ENCODE measurements at regions not wholly inside any gene's neighbourhood (a gene's known extent, or its start where the extent isn't known, plus 50 kb on each side); places are given as distances from the start of the nearest gene placed in this dataset.
A peak's percentile ranks its signal among the peaks of the same experiment; 100 is the strongest.

DNA sequence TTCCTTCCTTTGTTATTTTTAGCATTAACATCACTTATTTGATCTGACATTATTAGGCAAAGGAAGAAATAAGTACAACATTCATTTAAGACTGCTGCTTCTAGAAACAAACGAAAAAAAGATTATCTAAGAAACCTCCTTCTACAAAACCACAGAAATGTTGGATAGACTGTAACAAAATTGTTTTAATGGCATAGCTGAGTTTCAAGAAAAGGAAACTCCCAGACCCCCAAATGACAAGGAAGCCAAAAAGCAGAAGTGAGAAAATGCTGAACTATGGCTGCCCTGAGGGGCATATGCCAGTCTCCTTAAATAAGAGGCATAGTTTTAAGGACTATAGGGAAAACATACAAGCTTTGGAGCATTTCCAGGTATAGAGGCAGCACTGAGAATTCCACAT lies 1431.6 kb upstream of the TENM3 start:
- Histone ChIP-seq H3K36me3 (ENCODE audit: insufficient read depth, low read length) (no peaks in the 10 kb centered on the region), H3K4me1 (ENCODE audit: control insufficient read depth, insufficient read depth, low read length, unreplicated experiment) (no peaks in the 10 kb centered on the region), H3K27me3 (ENCODE audit: insufficient read depth, low read length) (peaks cover 8% of the 10 kb centered on the region; the same call in 1 of the 2 replicates), H3K79me2 (ENCODE audit: control insufficient read depth, insufficient read depth, low read length, unreplicated experiment) (no peaks in the 10 kb centered on the region), H2AFZ (ENCODE audit: low read length, unreplicated experiment) (no peak overlapping the region), H3K27ac (ENCODE audit: low read depth, low read length) (no peak overlapping the region), H3K4me3 (ENCODE audit: low read depth, low read length) (no peak overlapping the region)

DNA sequence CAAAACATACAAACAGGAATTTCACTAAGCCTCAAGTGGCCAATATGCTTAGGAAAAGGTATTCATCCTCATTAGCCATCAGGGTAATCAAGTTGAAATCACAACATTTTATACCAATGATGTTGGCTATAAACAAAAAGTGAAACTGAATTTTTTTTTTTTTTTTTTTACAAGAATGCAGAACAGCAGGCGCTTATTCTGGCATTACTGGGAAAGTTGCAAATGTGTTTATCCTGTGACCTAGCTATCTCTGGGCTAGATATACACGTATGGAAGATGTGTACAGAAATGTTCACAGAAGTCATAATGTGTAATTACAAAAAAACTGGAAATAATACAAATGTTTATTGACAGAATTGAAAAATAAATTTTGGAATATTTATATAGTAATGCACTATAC lies 1430.4 kb upstream of the TENM3 start:
- Histone ChIP-seq H3K27me3 (ENCODE audit: insufficient read depth, low read length) (peaks cover 8% of the 10 kb centered on the region; the same call in 1 of the 2 replicates), H3K79me2 (ENCODE audit: control insufficient read depth, insufficient read depth, low read length, unreplicated experiment) (no peaks in the 10 kb centered on the region), H3K4me3 (ENCODE audit: low read depth, low read length) (no peak overlapping the region), H3K36me3 (ENCODE audit: insufficient read depth, low read length) (no peaks in the 10 kb centered on the region), H2AFZ (ENCODE audit: low read length, unreplicated experiment) (no peak overlapping the region), H3K27ac (ENCODE audit: low read depth, low read length) (no peak overlapping the region), H3K4me1 (ENCODE audit: control insufficient read depth, insufficient read depth, low read length, unreplicated experiment) (no peaks in the 10 kb centered on the region)

DNA sequence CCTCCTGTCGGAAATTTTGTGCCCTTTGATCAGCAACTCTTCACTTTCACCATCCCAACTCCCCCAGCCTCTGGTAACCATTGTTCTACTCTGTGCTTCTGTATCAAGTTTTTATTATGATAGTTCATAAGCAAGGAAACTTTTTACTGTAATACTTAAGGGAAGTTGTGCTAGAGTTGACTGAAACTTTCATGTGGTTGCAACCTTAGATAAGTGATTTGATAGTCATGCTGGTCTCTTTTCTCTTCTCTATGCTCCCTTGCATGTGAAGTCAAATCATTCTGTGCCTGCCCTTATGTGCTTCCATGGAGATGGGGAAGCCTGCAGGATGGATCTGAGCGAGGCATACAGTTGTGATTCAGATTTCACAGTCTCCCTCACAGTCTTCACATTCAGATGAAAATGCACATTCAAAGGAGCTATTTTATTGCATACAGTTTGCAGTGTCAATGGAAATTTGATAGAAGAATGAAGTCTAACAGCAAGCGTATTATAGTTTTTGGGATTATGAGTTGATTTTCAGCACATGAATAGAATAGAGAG lies 1428.3 kb upstream of the TENM3 start:
- H3K79me2 ChIP-seq (ENCODE audit: control insufficient read depth, insufficient read depth, low read length, unreplicated experiment) = no peaks in the 10 kb centered on the region
- H3K27me3 ChIP-seq (ENCODE audit: insufficient read depth, low read length) = peaks cover 8% of the 10 kb centered on the region; the same call in 1 of the 2 replicates
- H3K4me3 ChIP-seq (ENCODE audit: low read depth, low read length) = no peak overlapping the region
- H3K27ac ChIP-seq (ENCODE audit: low read depth, low read length) = no peak overlapping the region
- H3K4me1 ChIP-seq (ENCODE audit: control insufficient read depth, insufficient read depth, low read length, unreplicated experiment) = no peaks in the 10 kb centered on the region
- H3K36me3 ChIP-seq (ENCODE audit: insufficient read depth, low read length) = no peaks in the 10 kb centered on the region
- no peak overlapping the region for H2AFZ ChIP-seq (ENCODE audit: low read length, unreplicated experiment)

DNA sequence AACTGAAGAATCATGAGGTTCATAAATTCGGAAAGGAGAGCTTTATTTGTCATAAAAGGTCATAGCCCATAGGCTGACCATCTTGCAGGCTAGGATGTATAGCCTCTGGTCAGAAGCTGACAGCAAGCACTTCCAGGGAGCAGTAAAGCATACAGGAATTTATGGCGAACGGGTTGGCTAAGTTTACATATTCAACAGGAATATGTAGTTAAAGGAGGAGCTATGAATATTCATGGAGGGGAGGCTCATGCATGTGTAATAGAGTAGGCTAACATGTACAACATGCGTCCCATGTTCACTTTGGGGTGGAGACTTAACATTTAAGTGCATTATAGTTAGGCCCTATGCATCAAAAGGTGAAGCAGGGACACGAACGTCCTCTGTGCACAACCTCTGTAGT lies 1425.7 kb upstream of the TENM3 start:
- Histone ChIP-seq H3K79me2 (ENCODE audit: control insufficient read depth, insufficient read depth, low read length, unreplicated experiment) (no peaks in the 10 kb centered on the region), H3K4me1 (ENCODE audit: control insufficient read depth, insufficient read depth, low read length, unreplicated experiment) (no peaks in the 10 kb centered on the region), H3K27ac (ENCODE audit: low read depth, low read length) (no peak overlapping the region), H3K36me3 (ENCODE audit: insufficient read depth, low read length) (no peaks in the 10 kb centered on the region), H3K4me3 (ENCODE audit: low read depth, low read length) (no peak overlapping the region), H3K27me3 (ENCODE audit: insufficient read depth, low read length) (no peaks in the 10 kb centered on the region), H2AFZ (ENCODE audit: low read length, unreplicated experiment) (no peak overlapping the region)

DNA sequence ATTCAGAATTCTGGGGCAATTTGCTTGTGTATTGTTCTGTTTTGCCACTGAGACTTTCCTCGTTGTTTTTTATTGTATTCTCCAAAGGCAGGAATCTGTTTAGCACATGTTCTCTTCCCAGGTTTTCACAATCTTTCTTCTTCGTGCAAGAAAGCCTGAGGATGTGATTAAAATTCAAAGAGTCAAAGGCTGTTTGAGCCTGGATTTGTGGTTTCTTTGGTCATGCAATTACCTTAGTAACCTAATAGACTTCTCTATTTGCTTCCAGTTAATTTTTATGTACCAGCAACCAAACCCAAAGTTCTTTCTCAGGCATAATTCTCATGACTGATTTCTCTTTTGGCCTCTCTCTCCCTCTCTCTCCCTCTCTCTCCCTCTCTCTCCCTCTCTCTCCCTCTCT lies 1420.1 kb upstream of the TENM3 start:
- Histone ChIP-seq H3K27me3 (ENCODE audit: insufficient read depth, low read length) (no peaks in the 10 kb centered on the region), H3K4me1 (ENCODE audit: control insufficient read depth, insufficient read depth, low read length, unreplicated experiment) (peaks cover 6% of the 10 kb centered on the region), H3K4me3 (ENCODE audit: low read depth, low read length) (no peak overlapping the region), H3K36me3 (ENCODE audit: insufficient read depth, low read length) (no peaks in the 10 kb centered on the region), H3K79me2 (ENCODE audit: control insufficient read depth, insufficient read depth, low read length, unreplicated experiment) (no peaks in the 10 kb centered on the region), H2AFZ (ENCODE audit: low read length, unreplicated experiment) (no peak overlapping the region), H3K27ac (ENCODE audit: low read depth, low read length) (no peak overlapping the region)

DNA sequence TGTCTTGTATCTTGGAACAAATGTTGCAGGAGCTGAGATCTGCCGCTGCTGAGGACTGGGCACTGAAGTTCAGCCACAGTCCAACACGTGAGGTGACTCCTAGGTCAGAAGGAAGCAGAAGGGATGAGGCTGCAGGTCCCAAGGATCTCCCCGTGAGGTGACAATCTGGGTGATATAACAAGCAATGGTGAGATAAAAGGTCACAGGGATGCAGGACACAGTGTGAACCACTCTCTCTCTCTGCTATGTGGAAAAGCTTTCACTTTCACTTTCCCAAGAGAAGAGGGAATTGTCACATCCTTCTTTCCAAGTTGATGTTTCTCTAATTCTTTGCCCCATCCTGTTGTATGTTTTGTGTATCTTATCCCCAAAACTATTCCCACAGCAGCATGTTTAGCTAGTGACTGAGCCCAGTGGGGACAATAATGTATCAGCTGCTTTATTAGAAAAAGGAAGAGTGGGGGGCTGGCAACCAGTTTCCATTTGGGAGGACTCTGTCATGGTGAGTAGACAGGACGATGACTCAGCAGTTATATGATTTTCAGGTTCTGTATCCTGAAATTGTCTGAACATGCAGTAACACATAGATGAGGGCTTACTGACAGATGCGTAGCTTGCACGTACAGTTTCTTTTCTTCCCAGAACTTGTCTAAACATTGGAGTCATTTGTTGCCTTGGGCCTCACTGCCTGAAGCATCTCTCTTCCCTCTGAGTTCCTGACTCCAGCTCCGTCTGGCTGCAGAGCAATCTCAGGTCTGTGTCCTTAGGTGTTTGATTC lies 1415.8 kb upstream of the TENM3 start:
- Histone ChIP-seq H3K4me3 (ENCODE audit: low read depth, low read length) (peak overlapping the region; percentile 76), H3K4me1 (ENCODE audit: control insufficient read depth, insufficient read depth, low read length, unreplicated experiment) (peaks cover 6% of the 10 kb centered on the region), H2AFZ (ENCODE audit: low read length, unreplicated experiment) (peak overlapping the region; percentile 78), H3K79me2 (ENCODE audit: control insufficient read depth, insufficient read depth, low read length, unreplicated experiment) (no peaks in the 10 kb centered on the region), H3K36me3 (ENCODE audit: insufficient read depth, low read length) (no peaks in the 10 kb centered on the region), H3K27me3 (ENCODE audit: insufficient read depth, low read length) (no peaks in the 10 kb centered on the region), H3K27ac (ENCODE audit: low read depth, low read length) (peak overlapping the region; percentile 34)

DNA sequence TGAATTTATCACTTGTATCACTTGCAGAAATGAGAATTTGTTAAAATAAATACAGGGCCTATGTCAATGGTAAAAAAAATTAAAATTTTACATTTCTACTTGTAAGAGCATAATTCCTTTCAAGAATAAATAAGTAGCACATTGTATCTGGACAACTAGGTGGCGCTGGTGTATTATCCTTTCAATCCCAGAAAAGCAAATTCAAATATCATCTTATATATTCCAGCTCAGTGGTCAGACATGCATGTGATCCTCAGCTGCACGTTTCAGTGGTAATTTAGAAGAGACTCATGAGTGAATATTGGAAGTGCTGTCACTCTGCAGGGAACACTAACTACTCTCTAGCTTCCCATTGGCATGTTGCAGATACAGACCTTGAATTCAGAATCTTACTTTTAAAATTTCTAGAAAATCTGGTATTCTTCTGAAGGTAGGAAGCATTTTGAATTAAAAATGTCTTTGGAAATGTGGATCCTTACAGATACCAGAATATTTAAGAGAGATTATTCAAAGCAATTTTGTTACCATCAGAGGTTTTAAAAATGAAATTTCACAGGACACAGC lies 1414.7 kb upstream of the TENM3 start:
- Histone ChIP-seq H3K4me3 (ENCODE audit: low read depth, low read length) (no peak overlapping the region), H3K36me3 (ENCODE audit: insufficient read depth, low read length) (no peaks in the 10 kb centered on the region), H3K27me3 (ENCODE audit: insufficient read depth, low read length) (no peaks in the 10 kb centered on the region), H3K4me1 (ENCODE audit: control insufficient read depth, insufficient read depth, low read length, unreplicated experiment) (peaks cover 6% of the 10 kb centered on the region), H3K27ac (ENCODE audit: low read depth, low read length) (no peak overlapping the region), H3K79me2 (ENCODE audit: control insufficient read depth, insufficient read depth, low read length, unreplicated experiment) (no peaks in the 10 kb centered on the region), H2AFZ (ENCODE audit: low read length, unreplicated experiment) (peak overlapping the region; percentile 78)

DNA sequence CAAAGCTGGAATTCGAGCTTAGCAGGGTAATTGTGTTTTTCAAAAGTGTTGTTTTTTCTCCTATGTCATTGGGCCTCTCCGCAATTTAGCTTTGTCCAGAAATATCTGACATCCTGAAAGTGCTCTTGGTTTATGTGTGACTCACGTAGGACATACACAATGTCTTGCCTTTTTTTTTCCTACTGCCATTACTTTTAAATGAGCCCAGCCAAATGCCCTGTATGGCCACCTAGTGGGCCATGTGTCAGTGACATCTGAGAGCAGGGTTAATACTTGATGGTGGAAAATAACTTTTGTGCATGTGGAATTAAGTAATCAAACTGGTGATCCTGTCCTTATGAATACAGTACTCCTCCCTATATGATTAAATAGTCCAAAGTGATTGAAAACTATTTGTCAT lies 1411.1 kb upstream of the TENM3 start:
- Histone ChIP-seq H2AFZ (ENCODE audit: low read length, unreplicated experiment) (no peak overlapping the region), H3K27ac (ENCODE audit: low read depth, low read length) (no peak overlapping the region), H3K4me3 (ENCODE audit: low read depth, low read length) (no peak overlapping the region), H3K27me3 (ENCODE audit: insufficient read depth, low read length) (no peaks in the 10 kb centered on the region), H3K79me2 (ENCODE audit: control insufficient read depth, insufficient read depth, low read length, unreplicated experiment) (no peaks in the 10 kb centered on the region), H3K4me1 (ENCODE audit: control insufficient read depth, insufficient read depth, low read length, unreplicated experiment) (peaks cover 6% of the 10 kb centered on the region), H3K36me3 (ENCODE audit: insufficient read depth, low read length) (no peaks in the 10 kb centered on the region)

DNA sequence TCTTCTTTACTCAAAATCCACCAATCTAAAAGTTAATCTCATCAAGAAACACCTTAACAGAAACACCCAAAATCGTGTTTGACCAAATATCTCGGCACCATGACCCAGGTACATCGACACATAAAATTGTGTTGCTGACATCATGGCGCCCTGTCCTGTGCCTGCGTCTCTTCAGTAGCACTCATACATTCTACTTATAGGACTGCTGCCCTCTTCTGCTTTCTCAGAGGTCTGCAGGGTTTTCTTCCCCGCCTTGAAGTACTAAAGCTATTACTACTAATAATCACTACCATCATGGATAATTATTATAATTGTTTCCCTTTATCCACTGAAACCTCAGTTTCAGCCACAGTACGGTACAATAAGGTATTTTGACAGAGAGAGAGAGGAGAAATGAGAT lies 1403.1 kb upstream of the TENM3 start:
- Histone ChIP-seq H3K79me2 (ENCODE audit: control insufficient read depth, insufficient read depth, low read length, unreplicated experiment) (no peaks in the 10 kb centered on the region), H3K36me3 (ENCODE audit: insufficient read depth, low read length) (no peaks in the 10 kb centered on the region), H2AFZ (ENCODE audit: low read length, unreplicated experiment) (no peak overlapping the region), H3K27ac (ENCODE audit: low read depth, low read length) (no peak overlapping the region), H3K4me3 (ENCODE audit: low read depth, low read length) (no peak overlapping the region), H3K27me3 (ENCODE audit: insufficient read depth, low read length) (no peaks in the 10 kb centered on the region; the same call in 1 of the 2 replicates), H3K4me1 (ENCODE audit: control insufficient read depth, insufficient read depth, low read length, unreplicated experiment) (no peaks in the 10 kb centered on the region)

DNA sequence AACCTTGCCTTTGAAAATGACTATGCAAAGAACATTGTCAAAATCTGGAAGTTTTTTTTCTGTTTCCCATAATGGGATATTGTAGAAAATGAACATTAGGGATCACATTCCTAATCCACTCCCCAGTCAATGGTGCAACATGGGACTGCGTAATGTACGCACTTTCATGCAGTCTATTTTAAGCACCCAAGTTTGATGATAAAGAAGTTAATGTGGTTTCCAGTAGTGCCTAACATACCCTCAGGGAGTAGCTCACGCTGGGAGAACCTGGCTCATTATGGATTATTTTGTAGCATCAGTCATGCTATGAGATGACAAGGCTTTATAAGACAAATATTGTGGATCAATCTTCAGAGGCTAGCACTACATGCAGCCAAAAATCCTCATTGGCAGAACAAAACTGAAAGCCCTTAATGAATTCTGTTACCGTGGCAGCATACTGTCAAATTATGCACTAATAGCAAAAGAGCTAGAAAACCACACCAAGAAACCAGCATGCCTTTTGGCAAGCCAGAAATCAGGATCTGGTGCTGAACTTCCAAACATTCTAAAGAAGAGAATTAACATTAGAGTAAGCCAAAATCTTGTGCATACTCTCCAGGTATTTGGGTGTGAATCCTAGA lies 1392.8 kb upstream of the TENM3 start:
- H3K27me3 ChIP-seq (ENCODE audit: insufficient read depth, low read length) = peaks cover 7% of the 10 kb centered on the region
- no peak overlapping the region for H3K27ac ChIP-seq (ENCODE audit: low read depth, low read length)
- H3K36me3 ChIP-seq (ENCODE audit: insufficient read depth, low read length) = no peaks in the 10 kb centered on the region
- H3K4me3 ChIP-seq (ENCODE audit: low read depth, low read length) = no peak overlapping the region
- no peaks in the 10 kb centered on the region for H3K4me1 ChIP-seq (ENCODE audit: control insufficient read depth, insufficient read depth, low read length, unreplicated experiment)
- no peak overlapping the region for H2AFZ ChIP-seq (ENCODE audit: low read length, unreplicated experiment)
- no peaks in the 10 kb centered on the region for H3K79me2 ChIP-seq (ENCODE audit: control insufficient read depth, insufficient read depth, low read length, unreplicated experiment)
